Right lobe of liver (tissue), 4 donors: ENCODE measurements at regions not wholly inside any gene's neighbourhood (a gene's known extent, or its start where the extent isn't known, plus 50 kb on each side); places are given as distances from the start of the nearest gene placed in this dataset.

ENCODE experiments used
- CTCF ChIP-seq, 4 donors: fragments of 200-600 bp in 3 of 4; fragments of 450-650 bp in 1 of 4; IDR thresholded peaks; one replicate each; pipeline versions ENCODE4 v1.5.1 to v1.8.0; 2016 to 2022; ENCODE audit warnings: antibody characterized with exemption in 4 of 4, mild to moderate bottlenecking in 2 of 4
- POLR2A ChIP-seq: fragments of 450-650 bp; IDR thresholded peaks from one replicate; pipeline ENCODE4 v1.6.1; 2017; ENCODE audit warnings: antibody characterized with exemption, mild to moderate bottlenecking
- donor health status: DM: no; HTN: no; CAD: no.
- donor health status: DM: no; HTN: no; CAD: no.
- donor health status: DM: no; HTN: yes; CAD: no.

GRCh38 chrX:94511564-94511963 lies 837.6 kb downstream of the FAM133A start:
- TF ChIP-seq POLR2A (no peak), CTCF (IDR thresholded peaks at IDR 0.05) (no peak)
